ENCODE measurements at regions not wholly inside any gene's neighbourhood (a gene's known extent, or its start where the extent isn't known, plus 50 kb on each side); places are given as distances from the start of the nearest gene placed in this dataset.

GRCh38 chr7:41199136-41199535, 503.8 kb downstream of the INHBA start:
- TF ChIP-seq CTCF (IDR thresholded peaks at IDR 0.05), result no peak
- TF ChIP-seq POLR2AphosphoS5 (IDR thresholded peaks at IDR 0.05), result no peak

Data from breast epithelium (tissue), 3 donors.